CD4-positive, alpha-beta T cell treated with Interleukin-17A for 1 hour (primary cell): ENCODE measurements at regions not wholly inside any gene's neighbourhood (a gene's known extent, or its start where the extent isn't known, plus 50 kb on each side); places are given as distances from the start of the nearest gene placed in this dataset.
"Not testable (repeated sequence)": the region's sequence is repeated elsewhere in the genome, so short reads cannot be mapped to it uniquely, and the experiment has no call there.

Source experiments
- DNase-seq: peaks from one replicate; pipeline ENCODE4 v3.0.0-alpha.2; 2020

GRCh38 chr15:38073178-38073946, 138.9 kb downstream of the TMCO5A start:
- DNase-seq = no peak

- no peak for DNase-seq
Measured at GRCh38 chr15:38074029-38074428, 139.6 kb downstream of the TMCO5A start.

GRCh38 chr15:38075466-38075865, 141.0 kb downstream of the TMCO5A start:
- no peak for DNase-seq

GRCh38 chr15:38076786-38077185, 142.3 kb downstream of the TMCO5A start:
- no peak for DNase-seq

GRCh38 chr15:38079236-38079635, 144.8 kb downstream of the TMCO5A start:
- DNase-seq = no peak

GRCh38 chr15:38080651-38081275, 146.3 kb downstream of the TMCO5A start:
- no peak for DNase-seq

GRCh38 chr15:38084289-38084688, 149.8 kb downstream of the TMCO5A start:
- DNase-seq = peak; percentile 11

- DNase-seq = no peak
Measured at GRCh38 chr15:38085114-38085513, 150.7 kb downstream of the TMCO5A start.

- DNase-seq = no peak
Measured at GRCh38 chr15:38085931-38086568, 151.6 kb downstream of the TMCO5A start.

- DNase-seq = no peak
Measured at GRCh38 chr15:38086611-38087010, 152.2 kb downstream of the TMCO5A start.

GRCh38 chr15:38088971-38089370, 154.5 kb downstream of the TMCO5A start:
- no peak for DNase-seq

GRCh38 chr15:38090223-38090622, 155.8 kb downstream of the TMCO5A start:
- no peak for DNase-seq

- no peak for DNase-seq
Measured at GRCh38 chr15:38090678-38091077, 156.2 kb downstream of the TMCO5A start.

GRCh38 chr15:38091078-38091645, 156.7 kb downstream of the TMCO5A start:
- DNase-seq = no peak

GRCh38 chr15:38093931-38094330, 158.7 kb upstream of the SPRED1 start:
- no peak for DNase-seq

- DNase-seq = no peak
Measured at GRCh38 chr15:38102972-38103371, 149.7 kb upstream of the SPRED1 start.

GRCh38 chr15:38103564-38103963, 149.1 kb upstream of the SPRED1 start:
- no peak for DNase-seq

- no peak for DNase-seq
Measured at GRCh38 chr15:38111070-38111469, 141.6 kb upstream of the SPRED1 start.

- no peak for DNase-seq
Measured at GRCh38 chr15:38112406-38112805, 140.2 kb upstream of the SPRED1 start.

- no peak for DNase-seq
Measured at GRCh38 chr15:38115121-38115520, 137.5 kb upstream of the SPRED1 start.

- DNase-seq = no peak
Measured at GRCh38 chr15:38117781-38118180, 134.9 kb upstream of the SPRED1 start.

GRCh38 chr15:38119865-38120264, 132.8 kb upstream of the SPRED1 start:
- not testable (repeated sequence) for DNase-seq

GRCh38 chr15:38127306-38127771, 125.3 kb upstream of the SPRED1 start:
- DNase-seq = no peak

- DNase-seq = no peak
Measured at GRCh38 chr15:38128341-38128781, 124.3 kb upstream of the SPRED1 start.
